MM.1S (cell line): ENCODE measurements at regions not wholly inside any gene's neighbourhood (a gene's known extent, or its start where the extent isn't known, plus 50 kb on each side); places are given as distances from the start of the nearest gene placed in this dataset.

ENCODE experiments used
- DNase-seq: peaks from one replicate; pipeline ENCODE4 v3.0.0-alpha.2; 2015
- H2AFZ ChIP-seq: fragments of 300-600 bp; sonication (generic); 2 replicates; pipeline ENCODE4 v1.6.0; 2016; ENCODE audit warnings: antibody characterized with exemption, low read length
- H3F3A ChIP-seq: fragments of 300-600 bp; sonication (generic); 2 replicates; pipeline ENCODE4 v1.6.1; 2016; ENCODE audit warnings: mild to moderate bottlenecking, antibody characterized with exemption, low read length, moderate library complexity, mixed read lengths; ENCODE audit not compliant: insufficient read depth
- H3K27ac ChIP-seq: fragments of 300-600 bp; sonication (generic); 2 replicates; pipeline ENCODE4 v1.5.1; 2016; ENCODE audit warnings: mild to moderate bottlenecking, low read length
- H3K27me3 ChIP-seq: fragments of 300-600 bp; sonication (generic); replicated peaks from 2 replicates; pipeline ENCODE4 v1.6.0; 2016; ENCODE audit warnings: low read length; ENCODE audit not compliant: insufficient read depth
- H3K36me3 ChIP-seq: fragments of 300-600 bp; sonication (generic); replicated peaks from 2 replicates; pipeline ENCODE4 v1.6.1; 2016; ENCODE audit warnings: mild to moderate bottlenecking, low read length, mixed read lengths; ENCODE audit not compliant: insufficient read depth
- H3K4me1 ChIP-seq: fragments of 300-600 bp; sonication (generic); 2 replicates; pipeline ENCODE4 v1.6.1; 2016; ENCODE audit warnings: low read length, mixed read lengths
- H3K4me2 ChIP-seq: fragments of 300-600 bp; sonication (generic); 2 replicates; pipeline ENCODE4 v1.6.0; 2016; ENCODE audit warnings: low read depth, low read length
- H3K4me3 ChIP-seq: fragments of 300-600 bp; sonication (generic); 2 replicates; pipeline ENCODE4 v1.5.1; 2016; ENCODE audit warnings: low read length, mixed read lengths
- H3K79me2 ChIP-seq: fragments of 300-600 bp; sonication (generic); 2 replicates; pipeline ENCODE4 v1.6.1; 2016; ENCODE audit warnings: mixed run types, low read length, mixed read lengths
- H3K9ac ChIP-seq: fragments of 300-600 bp; sonication (generic); 2 replicates; pipeline ENCODE4 v1.6.1; 2016; ENCODE audit warnings: low read length, mixed read lengths
- H3K9me2 ChIP-seq: fragments of 300-600 bp; sonication (generic); replicated peaks from 2 replicates; pipeline ENCODE4 v1.6.1; 2016; ENCODE audit warnings: mild to moderate bottlenecking, low read length, mixed read lengths; ENCODE audit not compliant: insufficient read depth
- H3K9me3 ChIP-seq: fragments of 300-600 bp; sonication (generic); replicated peaks from 2 replicates; pipeline ENCODE4 v1.6.1; 2016; ENCODE audit warnings: mild to moderate bottlenecking, low read length, mixed read lengths; ENCODE audit not compliant: insufficient read depth
- H4K20me1 ChIP-seq: fragments of 300-600 bp; sonication (generic); 2 replicates; pipeline ENCODE4 v1.6.1; 2016; ENCODE audit warnings: mild to moderate bottlenecking, low read length, moderate library complexity, mixed read lengths; ENCODE audit not compliant: insufficient read depth
- EZH2 ChIP-seq: fragments of 300-600 bp; sonication (generic); optimal IDR thresholded peaks from 2 replicates; pipeline ENCODE3; 2017; ENCODE audit warnings: low read depth, mild to moderate bottlenecking, antibody characterized with exemption, low read length, mixed read lengths
- EZH2phosphoT487 ChIP-seq: fragments of 300-600 bp; sonication (generic); IDR thresholded peaks from 2 replicates; pipeline ENCODE4 v1.6.1; 2018; ENCODE audit warnings: antibody characterized with exemption, low read length
- TF ChIP-seq, protein P1 (sequence below): fragments of 300-600 bp; sonication (generic); IDR thresholded peaks from 2 replicates; pipeline ENCODE4 v1.5.1; 2016; ENCODE audit warnings: antibody characterized with exemption, low read length, mixed read lengths

DNA sequence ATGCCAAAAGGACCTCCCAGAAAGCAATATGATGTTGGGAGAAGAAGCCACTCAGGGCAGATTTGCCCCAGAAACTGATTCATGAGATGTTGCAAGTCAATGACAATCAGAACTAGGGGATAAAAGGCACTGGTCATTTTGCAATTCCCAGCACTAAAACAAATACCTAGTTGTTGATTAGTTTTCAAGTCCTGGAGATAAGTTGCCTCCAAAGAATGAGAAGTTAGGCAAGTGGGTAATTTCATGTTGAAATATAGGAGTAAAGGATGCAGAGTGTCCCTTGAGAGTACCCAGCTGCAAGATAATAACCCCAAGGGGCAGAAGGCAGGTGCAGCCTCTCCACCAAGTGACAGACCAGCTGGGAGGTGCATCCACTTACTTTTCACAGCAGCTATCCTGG lies 363.6 kb downstream of the PBX1 start:
- Histone ChIP-seq H3K79me2 (no peaks in the 10 kb centered on the region), H3F3A (no peaks in the 10 kb centered on the region), H3K9ac (no peak overlapping the region), H3K9me3 (no peaks in the 10 kb centered on the region), H3K27ac (no peak overlapping the region), H3K4me2 (no peak overlapping the region), H3K4me1 (no peaks in the 10 kb centered on the region), H3K36me3 (no peaks in the 10 kb centered on the region), H3K9me2 (no peaks in the 10 kb centered on the region), H2AFZ (no peak overlapping the region), H4K20me1 (no peaks in the 10 kb centered on the region), H3K4me3 (no peak overlapping the region), H3K27me3 (no peaks in the 10 kb centered on the region)
- no peak for DNase-seq
- TF ChIP-seq, protein P1, sequence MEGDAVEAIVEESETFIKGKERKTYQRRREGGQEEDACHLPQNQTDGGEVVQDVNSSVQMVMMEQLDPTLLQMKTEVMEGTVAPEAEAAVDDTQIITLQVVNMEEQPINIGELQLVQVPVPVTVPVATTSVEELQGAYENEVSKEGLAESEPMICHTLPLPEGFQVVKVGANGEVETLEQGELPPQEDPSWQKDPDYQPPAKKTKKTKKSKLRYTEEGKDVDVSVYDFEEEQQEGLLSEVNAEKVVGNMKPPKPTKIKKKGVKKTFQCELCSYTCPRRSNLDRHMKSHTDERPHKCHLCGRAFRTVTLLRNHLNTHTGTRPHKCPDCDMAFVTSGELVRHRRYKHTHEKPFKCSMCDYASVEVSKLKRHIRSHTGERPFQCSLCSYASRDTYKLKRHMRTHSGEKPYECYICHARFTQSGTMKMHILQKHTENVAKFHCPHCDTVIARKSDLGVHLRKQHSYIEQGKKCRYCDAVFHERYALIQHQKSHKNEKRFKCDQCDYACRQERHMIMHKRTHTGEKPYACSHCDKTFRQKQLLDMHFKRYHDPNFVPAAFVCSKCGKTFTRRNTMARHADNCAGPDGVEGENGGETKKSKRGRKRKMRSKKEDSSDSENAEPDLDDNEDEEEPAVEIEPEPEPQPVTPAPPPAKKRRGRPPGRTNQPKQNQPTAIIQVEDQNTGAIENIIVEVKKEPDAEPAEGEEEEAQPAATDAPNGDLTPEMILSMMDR, result no peak
- TF ChIP-seq EZH2phosphoT487 (no peak), EZH2 (no peak)

DNA sequence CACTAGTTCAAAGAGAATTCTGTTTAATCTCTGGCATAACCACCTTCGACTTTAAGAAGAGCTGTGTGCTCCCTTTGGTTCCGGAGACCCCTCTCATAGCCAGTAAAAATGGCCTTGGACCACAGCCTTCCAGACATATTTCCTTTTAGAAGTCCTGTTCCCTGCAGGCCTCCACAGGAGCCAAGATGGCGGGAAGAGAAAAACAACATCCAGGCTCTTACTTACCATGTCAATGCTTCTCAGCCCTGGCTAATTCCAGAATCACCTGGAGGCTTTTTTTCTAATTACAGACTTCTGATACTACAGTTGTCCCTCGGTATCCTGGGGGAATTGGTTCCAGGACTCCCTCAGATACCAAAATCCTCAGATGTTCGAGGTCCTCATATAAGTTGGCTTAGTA lies 362.5 kb downstream of the PBX1 start:
- DNase-seq, result no peak

DNA sequence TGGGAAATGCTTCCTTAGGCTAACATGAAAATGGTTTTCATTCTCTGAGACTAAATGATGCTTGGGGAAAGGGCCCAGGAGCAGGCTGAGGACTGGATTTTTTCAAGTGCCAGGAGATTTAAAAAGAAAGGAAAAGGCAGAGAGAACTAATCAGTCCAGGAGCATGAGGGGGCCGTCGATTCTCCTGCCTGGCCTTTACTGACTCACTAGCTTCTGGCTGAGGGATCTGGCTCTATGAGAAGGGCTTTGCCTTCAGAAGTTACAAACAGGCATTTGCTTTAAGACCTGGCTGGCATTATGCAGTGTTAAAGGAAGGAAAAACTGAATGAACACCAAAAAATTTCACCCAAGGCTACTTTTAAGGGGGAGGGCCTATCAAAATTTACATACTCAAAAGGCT lies 359.2 kb downstream of the PBX1 start:
- H3F3A ChIP-seq, result no peaks in the 10 kb centered on the region
- no peak overlapping the region for H3K4me2 ChIP-seq
- DNase-seq, result no peak
- no peaks in the 10 kb centered on the region for H3K79me2 ChIP-seq
- no peaks in the 10 kb centered on the region for H3K9me2 ChIP-seq
- no peaks in the 10 kb centered on the region for H3K4me1 ChIP-seq
- H3K9me3 ChIP-seq, result no peaks in the 10 kb centered on the region
- H3K4me3 ChIP-seq, result no peak overlapping the region
- no peak overlapping the region for H2AFZ ChIP-seq
- H4K20me1 ChIP-seq, result no peaks in the 10 kb centered on the region
- no peaks in the 10 kb centered on the region for H3K36me3 ChIP-seq
- no peak for TF ChIP-seq EZH2phosphoT487
- TF ChIP-seq, protein P1, result no peak
- TF ChIP-seq EZH2, result no peak
- H3K27ac ChIP-seq, result no peak overlapping the region
- H3K9ac ChIP-seq, result no peak overlapping the region
- no peaks in the 10 kb centered on the region for H3K27me3 ChIP-seq

More for the DNA sequence above, 362.5 kb downstream of the PBX1 start:
- no peaks in the 10 kb centered on the region for H3K36me3 ChIP-seq
- no peak overlapping the region for H2AFZ ChIP-seq
- H3K4me3 ChIP-seq, result no peak overlapping the region
- TF ChIP-seq EZH2, result no peak
- no peak for TF ChIP-seq EZH2phosphoT487
- TF ChIP-seq, protein P1, result no peak
- H3K27ac ChIP-seq, result no peak overlapping the region
- H3K9me3 ChIP-seq, result no peaks in the 10 kb centered on the region
- no peaks in the 10 kb centered on the region for H3K79me2 ChIP-seq
- no peaks in the 10 kb centered on the region for H3F3A ChIP-seq
- H3K9ac ChIP-seq, result no peak overlapping the region
- H3K4me2 ChIP-seq, result no peak overlapping the region
- no peaks in the 10 kb centered on the region for H3K4me1 ChIP-seq
- no peaks in the 10 kb centered on the region for H3K9me2 ChIP-seq
- no peaks in the 10 kb centered on the region for H4K20me1 ChIP-seq
- no peaks in the 10 kb centered on the region for H3K27me3 ChIP-seq

DNA sequence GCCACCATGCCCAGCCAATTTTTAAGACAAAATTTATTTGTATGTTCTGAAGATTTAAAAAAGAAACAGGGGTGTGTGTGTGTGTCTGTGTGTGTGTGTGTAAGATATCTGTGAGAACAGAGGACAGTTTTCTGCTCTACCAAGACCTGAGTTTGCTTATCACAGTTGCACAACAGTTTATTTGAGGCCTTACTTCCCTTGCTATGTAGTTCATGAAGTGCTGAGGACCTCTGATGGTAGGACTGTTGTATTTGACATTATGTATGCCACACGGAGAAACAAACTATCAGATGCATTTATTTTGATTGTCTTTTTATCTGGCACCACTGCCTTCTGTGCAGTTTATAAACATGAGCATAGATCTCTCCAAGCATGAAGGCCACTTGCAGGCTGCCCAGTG lies 355.2 kb downstream of the PBX1 start:
- H4K20me1 ChIP-seq, result no peaks in the 10 kb centered on the region
- no peaks in the 10 kb centered on the region for H3K9me3 ChIP-seq
- TF ChIP-seq EZH2, result no peak
- no peak for TF ChIP-seq EZH2phosphoT487
- TF ChIP-seq, protein P1, result no peak
- no peak overlapping the region for H3K4me2 ChIP-seq
- no peaks in the 10 kb centered on the region for H3K9me2 ChIP-seq
- no peaks in the 10 kb centered on the region for H3K79me2 ChIP-seq
- no peak overlapping the region for H2AFZ ChIP-seq
- no peaks in the 10 kb centered on the region for H3K4me1 ChIP-seq
- no peak overlapping the region for H3K4me3 ChIP-seq
- H3K27ac ChIP-seq, result no peak overlapping the region
- no peak overlapping the region for H3K9ac ChIP-seq
- H3K36me3 ChIP-seq, result no peaks in the 10 kb centered on the region
- H3F3A ChIP-seq, result no peaks in the 10 kb centered on the region
- no peak for DNase-seq
- no peaks in the 10 kb centered on the region for H3K27me3 ChIP-seq
